DOHH2 (cell line): ENCODE measurements at regions not wholly inside any gene's neighbourhood (a gene's known extent, or its start where the extent isn't known, plus 50 kb on each side); places are given as distances from the start of the nearest gene placed in this dataset.

Source experiments
- CTCF ChIP-seq: fragments of 200-600 bp; sonication (generic); IDR thresholded peaks from one replicate; pipeline ENCODE4 v1.5.1; 2014; ENCODE audit warnings: antibody characterized with exemption, mild to moderate bottlenecking, low read depth, low read length; ENCODE audit not compliant: poor library complexity, severe bottlenecking
- EZH2phosphoT487 ChIP-seq: fragments of 200-600 bp; sonication (generic); IDR thresholded peaks from 2 replicates; pipeline ENCODE4 v1.6.1; 2017; ENCODE audit warnings: borderline replicate concordance, mild to moderate bottlenecking, antibody characterized with exemption, low read length, moderate library complexity, mixed read lengths

- no peak for TF ChIP-seq CTCF
- TF ChIP-seq EZH2phosphoT487 = no peak
These were observed 95.2 kb downstream of the APTX start for GRCh38 chr9:32906213-32906612.
